Smooth muscle cell (in vitro differentiated cells): ENCODE measurements at regions not wholly inside any gene's neighbourhood (a gene's known extent, or its start where the extent isn't known, plus 50 kb on each side); places are given as distances from the start of the nearest gene placed in this dataset.

ENCODE experiments used
- DNase-seq: peaks from one replicate; lab custom pipeline; 2025; ENCODE audit not compliant: unreplicated experiment; lab: John Stamatoyannopoulos, UW
- H2AFZ ChIP-seq: fragments of 200-600 bp; sonication (generic); 2 replicates; pipeline ENCODE4 v1.6.0; 2016; ENCODE audit warnings: antibody characterized with exemption, low read depth, mild to moderate bottlenecking
- H3F3A ChIP-seq: fragments of 200-600 bp; sonication (generic); 2 replicates; pipeline ENCODE4 v1.6.0; 2017; ENCODE audit warnings: antibody characterized with exemption, low read depth
- H3K27ac ChIP-seq: fragments of 200-600 bp; sonication (generic); 2 replicates; pipeline ENCODE4 v1.5.1; 2016; ENCODE audit warnings: low read depth, mild to moderate bottlenecking
- H3K27me3 ChIP-seq: fragments of 200-600 bp; sonication (generic); 2 replicates; pipeline ENCODE4 v1.6.1; 2016; ENCODE audit warnings: low read depth, mild to moderate bottlenecking
- H3K36me3 ChIP-seq: fragments of 200-600 bp; sonication (generic); 2 replicates; pipeline ENCODE4 v1.5.1; 2016; ENCODE audit warnings: low read depth
- H3K4me1 ChIP-seq: fragments of 200-600 bp; sonication (generic); 2 replicates; pipeline ENCODE4 v1.5.1; 2016; ENCODE audit warnings: low read depth
- H3K4me2 ChIP-seq: fragments of 200-600 bp; sonication (generic); 2 replicates; pipeline ENCODE4 v1.6.0; 2016; ENCODE audit warnings: mild to moderate bottlenecking
- H3K4me3 ChIP-seq: fragments of 200-600 bp; sonication (generic); 2 replicates; pipeline ENCODE4 v1.5.1; 2016; ENCODE audit warnings: mild to moderate bottlenecking
- H3K79me2 ChIP-seq: fragments of 200-600 bp; sonication (generic); 2 replicates; pipeline ENCODE4 v1.6.0; 2016; ENCODE audit warnings: low read depth, mild to moderate bottlenecking
- H3K9ac ChIP-seq: fragments of 200-600 bp; sonication (generic); 2 replicates; pipeline ENCODE4 v1.6.0; 2016; ENCODE audit warnings: low read depth
- H3K9me3 ChIP-seq: fragments of 200-600 bp; sonication (generic); replicated peaks from 2 replicates; pipeline ENCODE4 v1.5.1; 2016; ENCODE audit warnings: low read depth
- H4K20me1 ChIP-seq: fragments of 200-600 bp; sonication (generic); 2 replicates; pipeline ENCODE4 v1.6.0; 2016; ENCODE audit warnings: low read depth
- WGBS: methylation state at CpG from one replicate; pipeline ENCODE4 v1.1.7; 2016; ENCODE audit warnings: low lambda C conversion rate; 5-methylcytosine and 5-hydroxymethylcytosine counted together
- TF ChIP-seq, protein P1 (sequence below): fragments of 200-600 bp; sonication (generic); IDR thresholded peaks from 2 replicates; pipeline ENCODE4 v1.5.1; 2017; ENCODE audit warnings: borderline replicate concordance, mild to moderate bottlenecking, antibody characterized with exemption; ENCODE audit not compliant: insufficient read depth, poor library complexity, severe bottlenecking

DNA sequence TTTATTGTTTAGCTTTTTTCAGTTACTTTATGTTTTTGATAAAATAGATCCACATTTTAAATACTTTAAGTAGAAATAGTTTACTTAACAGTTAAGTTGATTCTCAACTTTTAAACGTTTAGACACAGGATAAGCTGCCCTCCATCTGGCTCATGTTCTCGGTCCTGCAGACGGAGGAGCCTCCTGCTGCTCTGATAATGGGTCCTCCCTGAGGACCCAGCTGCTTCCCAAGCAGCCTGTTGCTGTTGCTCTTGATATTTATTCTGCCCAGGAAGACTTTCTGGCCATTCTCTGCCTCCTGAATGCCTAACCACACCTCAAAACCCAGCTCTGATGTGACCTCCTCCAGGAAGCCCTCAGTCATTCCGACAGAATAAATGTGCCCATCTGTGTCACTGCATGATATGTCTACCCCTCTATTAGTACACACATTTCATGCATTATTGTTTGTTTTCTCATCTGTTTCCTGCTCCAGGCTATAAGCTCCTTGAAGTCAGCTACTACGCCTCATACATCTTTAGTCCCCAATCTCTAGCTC, 267.2 kb upstream of the MSX2 start:
- TF ChIP-seq, protein P1, sequence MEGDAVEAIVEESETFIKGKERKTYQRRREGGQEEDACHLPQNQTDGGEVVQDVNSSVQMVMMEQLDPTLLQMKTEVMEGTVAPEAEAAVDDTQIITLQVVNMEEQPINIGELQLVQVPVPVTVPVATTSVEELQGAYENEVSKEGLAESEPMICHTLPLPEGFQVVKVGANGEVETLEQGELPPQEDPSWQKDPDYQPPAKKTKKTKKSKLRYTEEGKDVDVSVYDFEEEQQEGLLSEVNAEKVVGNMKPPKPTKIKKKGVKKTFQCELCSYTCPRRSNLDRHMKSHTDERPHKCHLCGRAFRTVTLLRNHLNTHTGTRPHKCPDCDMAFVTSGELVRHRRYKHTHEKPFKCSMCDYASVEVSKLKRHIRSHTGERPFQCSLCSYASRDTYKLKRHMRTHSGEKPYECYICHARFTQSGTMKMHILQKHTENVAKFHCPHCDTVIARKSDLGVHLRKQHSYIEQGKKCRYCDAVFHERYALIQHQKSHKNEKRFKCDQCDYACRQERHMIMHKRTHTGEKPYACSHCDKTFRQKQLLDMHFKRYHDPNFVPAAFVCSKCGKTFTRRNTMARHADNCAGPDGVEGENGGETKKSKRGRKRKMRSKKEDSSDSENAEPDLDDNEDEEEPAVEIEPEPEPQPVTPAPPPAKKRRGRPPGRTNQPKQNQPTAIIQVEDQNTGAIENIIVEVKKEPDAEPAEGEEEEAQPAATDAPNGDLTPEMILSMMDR: no peak
- 51% methylated on average over 5 of the region's 5 CpGs for WGBS
- no peaks in the 10 kb centered on the region for H4K20me1 ChIP-seq
- H3K79me2 ChIP-seq: no peaks in the 10 kb centered on the region
- peaks cover 9% of the 10 kb centered on the region for H3K4me1 ChIP-seq
- H3K9ac ChIP-seq: no peak overlapping the region
- no peaks in the 10 kb centered on the region for H3F3A ChIP-seq
- H3K4me3 ChIP-seq: no peak overlapping the region
- H3K36me3 ChIP-seq: no peaks in the 10 kb centered on the region
- H2AFZ ChIP-seq: no peak overlapping the region
- no peak overlapping the region for H3K27ac ChIP-seq
- H3K9me3 ChIP-seq: no peaks in the 10 kb centered on the region
- H3K4me2 ChIP-seq: no peak overlapping the region
- no peaks in the 10 kb centered on the region for H3K27me3 ChIP-seq
- DNase-seq: no peak

DNA sequence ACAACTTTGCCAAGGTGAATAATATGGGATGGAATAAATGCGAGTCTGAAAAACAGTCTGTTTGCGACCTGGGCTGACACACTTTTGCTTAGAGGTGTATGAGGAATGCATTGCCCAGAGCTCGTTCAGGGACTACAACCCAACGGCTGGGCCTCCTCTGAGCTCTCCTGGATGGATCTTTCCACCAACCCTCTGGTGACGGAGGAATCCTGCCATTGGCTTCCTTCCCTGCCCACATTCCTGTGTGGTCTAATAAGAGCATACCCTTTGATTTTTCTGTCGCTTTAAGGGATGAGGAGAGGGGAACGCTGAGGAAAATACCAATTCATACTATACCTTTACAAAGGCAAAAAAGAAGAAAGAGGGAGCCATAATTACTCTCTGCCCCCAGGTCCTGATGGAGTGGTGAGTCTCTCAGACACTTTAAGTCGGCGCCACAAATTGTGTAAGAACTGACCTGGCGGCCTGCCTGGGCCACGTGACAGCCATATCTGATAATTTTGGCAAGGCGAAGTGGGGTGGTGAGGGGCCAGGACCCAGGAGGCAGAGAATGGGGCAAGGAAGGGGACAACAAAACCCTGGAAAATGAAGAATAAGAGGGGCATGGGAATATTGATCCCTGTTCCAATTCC, 265.2 kb upstream of the MSX2 start:
- Histone ChIP-seq H3K27ac (peak overlapping the region; percentile 71), H3K79me2 (no peaks in the 10 kb centered on the region), H4K20me1 (no peaks in the 10 kb centered on the region), H3F3A (no peaks in the 10 kb centered on the region), H3K4me3 (no peak overlapping the region), H3K27me3 (no peaks in the 10 kb centered on the region), H3K4me2 (peak overlapping the region; percentile 29), H3K4me1 (peaks cover 9% of the 10 kb centered on the region), H3K36me3 (no peaks in the 10 kb centered on the region), H2AFZ (no peak overlapping the region), H3K9me3 (no peaks in the 10 kb centered on the region), H3K9ac (no peak overlapping the region)
- WGBS: 57% methylated on average over 12 of the region's 12 CpGs
- no peak for DNase-seq
- TF ChIP-seq, protein P1: no peak

- Histone ChIP-seq H3K79me2 (no peaks in the 10 kb centered on the region), H3K4me2 (peak overlapping the region; percentile 29), H4K20me1 (no peaks in the 10 kb centered on the region), H3K27ac (peak overlapping the region; percentile 71), H3K4me1 (peaks cover 9% of the 10 kb centered on the region), H3K27me3 (no peaks in the 10 kb centered on the region), H3K9me3 (no peaks in the 10 kb centered on the region), H3K9ac (peak overlapping the region; percentile 6), H2AFZ (no peak overlapping the region), H3K36me3 (no peaks in the 10 kb centered on the region), H3K4me3 (no peak overlapping the region), H3F3A (no peaks in the 10 kb centered on the region)
- TF ChIP-seq, protein P1: no peak
- DNase-seq: no peak
- WGBS: 58% methylated on average over 9 of the region's 9 CpGs
Measured at GRCh38 chr5:174459832-174460448, 264.4 kb upstream of the MSX2 start.
